Left lobe of liver (tissue), 2 donors: ENCODE measurements at regions not wholly inside any gene's neighbourhood (a gene's known extent, or its start where the extent isn't known, plus 50 kb on each side); places are given as distances from the start of the nearest gene placed in this dataset.
"Not testable (repeated sequence)": the region's sequence is repeated elsewhere in the genome, so short reads cannot be mapped to it uniquely, and the experiment has no call there.

Source experiments
- ATAC-seq: fragments of 200-7000 bp; cut with Tn5 transposase; one replicate; pipeline ENCODE4 v1.9.1; 2020; ENCODE audit warnings: mild to moderate bottlenecking, moderate library complexity
- DNase-seq: peaks from one replicate; pipeline ENCODE4 v3.0.0-alpha.2; 2020; ENCODE audit warnings: low spot score
- donor health status: DM: no; HTN: no; CAD: no; lungs with moderate emphysema.
- donor health status: DM: no; HTN: yes; CAD: no.

DNA sequence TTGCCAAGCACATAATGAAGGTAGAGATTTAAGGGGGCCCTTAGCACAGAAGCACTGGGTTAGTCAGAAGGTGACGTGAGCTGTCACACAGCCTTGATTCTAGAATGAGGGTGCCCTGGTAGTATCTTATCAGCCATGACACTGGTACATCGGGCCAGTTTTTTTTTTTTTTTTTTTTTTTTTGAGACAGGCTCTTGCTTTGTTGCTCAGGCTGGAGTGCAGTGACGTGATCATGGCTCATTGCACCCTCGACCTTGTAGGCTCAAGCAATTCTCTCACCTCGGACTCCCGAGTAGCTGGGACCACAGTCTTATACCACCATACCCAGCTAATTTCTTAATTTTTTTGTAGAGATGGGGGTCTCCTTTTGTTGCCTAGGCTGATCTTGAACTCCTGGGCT lies 872.6 kb upstream of the DEFB115 start:
- not testable (repeated sequence) for DNase-seq, ATAC-seq

GRCh38 chr20:30386099-30386498 lies 871.4 kb upstream of the DEFB115 start:
- not testable (repeated sequence) for DNase-seq, ATAC-seq

DNA sequence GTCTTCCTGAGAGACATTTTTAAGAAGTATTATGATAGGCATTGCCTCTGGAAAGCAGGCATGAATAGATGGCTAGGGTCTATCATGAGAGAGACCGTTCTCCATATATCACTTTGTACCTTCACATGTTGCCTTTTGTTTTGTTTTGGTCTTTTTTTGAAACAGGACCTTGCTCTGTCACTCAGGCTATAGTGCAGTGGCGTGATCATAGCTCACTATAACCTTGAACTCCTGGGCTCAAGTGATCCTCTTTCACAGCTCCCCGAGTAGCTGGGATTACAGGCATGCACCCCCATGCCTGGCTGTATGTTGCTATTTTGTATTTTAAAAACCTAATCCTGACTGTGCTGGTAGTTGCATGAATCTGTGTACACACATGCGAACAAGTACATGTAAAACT lies 869.6 kb upstream of the DEFB115 start:
- ATAC-seq = not testable (repeated sequence)

DNA sequence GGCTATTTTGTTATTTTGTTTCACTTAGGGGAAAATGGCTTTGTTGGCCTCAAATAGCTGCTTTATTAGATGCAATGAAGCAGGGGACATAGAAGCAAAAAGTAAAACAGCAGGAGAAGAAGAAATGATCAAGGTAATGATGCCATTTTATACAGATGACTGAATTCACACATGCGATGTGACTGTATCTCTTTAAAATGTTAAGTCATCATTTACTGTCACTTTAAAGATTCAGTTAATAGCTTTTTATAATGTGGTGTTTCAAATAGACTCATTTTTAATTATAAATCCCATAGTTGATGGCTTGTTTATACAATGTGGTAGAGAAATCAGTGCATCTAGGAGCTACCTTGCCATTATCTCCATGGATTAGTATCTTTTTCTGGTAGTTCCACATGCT lies 863.9 kb upstream of the DEFB115 start:
- DNase-seq, ATAC-seq: not testable (repeated sequence)

More for the DNA sequence above, 869.6 kb upstream of the DEFB115 start:
- DNase-seq = not testable (repeated sequence)

- not testable (repeated sequence) for ATAC-seq, DNase-seq
These were observed 860.4 kb upstream of the DEFB115 start for GRCh38 chr20:30397111-30397510.

DNA sequence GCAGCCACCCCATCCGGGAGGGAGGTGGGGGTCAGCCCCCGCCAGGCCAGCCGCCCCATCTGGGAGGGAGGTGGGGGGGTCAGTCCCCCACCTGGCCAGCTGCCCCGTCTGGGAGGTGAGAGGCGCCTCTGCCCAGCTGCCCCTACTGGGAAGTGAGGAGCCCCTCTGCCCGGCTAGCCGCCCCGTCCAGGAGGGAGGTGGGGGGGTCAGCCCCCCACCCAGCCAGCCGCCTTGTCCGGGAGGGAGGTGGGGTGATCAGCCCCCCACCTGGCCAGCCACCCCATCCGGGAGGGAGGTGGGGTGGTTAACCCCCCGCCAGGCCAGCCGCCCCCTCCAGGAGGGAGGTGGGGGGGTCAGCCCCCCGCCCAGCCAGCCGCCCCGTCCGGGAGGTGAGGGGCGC lies 852.4 kb upstream of the DEFB115 start:
- ATAC-seq, DNase-seq: not testable (repeated sequence)

- ATAC-seq, DNase-seq: not testable (repeated sequence)
These were observed 851.9 kb upstream of the DEFB115 start for GRCh38 chr20:30405585-30405984.

DNA sequence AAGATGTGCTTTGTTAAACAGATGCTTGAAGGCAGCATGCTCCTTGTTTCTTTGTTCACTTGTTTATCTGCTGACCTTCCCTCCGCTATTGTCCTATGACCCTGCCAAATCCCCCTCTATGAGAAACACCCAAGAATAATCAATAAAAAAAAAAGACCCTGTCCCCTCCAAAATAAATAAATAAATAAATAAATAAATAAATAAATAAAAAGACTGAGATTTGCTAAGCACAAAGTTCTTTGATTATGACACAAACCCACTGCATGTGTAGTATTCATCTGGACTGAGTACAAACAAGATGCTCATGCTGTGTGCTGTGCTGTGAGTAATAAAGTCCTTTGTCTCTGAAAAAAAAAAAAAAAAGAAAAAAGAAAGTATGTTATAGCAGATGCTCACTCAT lies 851.1 kb upstream of the DEFB115 start:
- ATAC-seq, DNase-seq: not testable (repeated sequence)

DNA sequence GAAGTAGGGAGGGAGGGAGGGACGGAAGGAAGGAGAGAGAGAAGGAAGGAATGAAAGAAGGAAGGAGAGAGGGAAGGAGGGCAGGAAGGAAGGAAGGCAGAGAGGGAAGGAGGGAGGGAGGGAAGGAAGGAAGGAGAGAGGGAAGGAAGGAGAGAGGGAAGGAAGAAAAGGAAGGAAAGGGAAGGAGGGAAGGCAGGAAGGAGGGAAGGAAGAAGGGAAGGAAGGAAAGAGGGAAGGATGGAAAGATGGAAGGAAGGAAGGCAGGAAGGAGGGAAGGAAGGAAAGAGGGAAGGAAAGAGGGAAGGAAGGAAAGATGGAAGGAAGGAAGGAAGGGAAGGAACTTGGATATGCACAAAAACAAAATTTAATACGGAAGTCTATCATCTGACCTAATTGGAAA lies 844.5 kb upstream of the DEFB115 start:
- DNase-seq = no peak
- no peak for ATAC-seq

DNA sequence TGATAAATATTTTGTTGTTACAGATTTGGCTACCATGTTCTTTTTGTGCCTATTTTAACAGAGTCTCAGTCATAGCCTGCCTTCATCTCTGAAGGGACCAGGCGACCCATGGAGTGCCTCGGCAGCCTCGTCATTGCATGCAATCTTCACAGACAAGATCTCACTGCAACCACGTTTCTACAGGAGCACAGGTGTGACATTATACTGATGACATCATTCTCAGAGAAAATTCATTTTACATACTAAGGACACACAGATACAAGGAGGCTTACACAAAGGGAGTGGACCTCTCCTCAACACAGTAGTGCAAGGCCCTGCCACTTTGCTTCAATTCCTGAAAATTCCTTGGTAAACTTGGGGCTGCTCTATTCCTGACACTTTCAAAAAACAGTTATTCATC lies 840.1 kb upstream of the DEFB115 start:
- not testable (repeated sequence) for ATAC-seq, DNase-seq

GRCh38 chr20:30418378-30418777 lies 839.1 kb upstream of the DEFB115 start:
- not testable (repeated sequence) for DNase-seq, ATAC-seq

GRCh38 chr20:30419466-30419865 lies 838.0 kb upstream of the DEFB115 start:
- DNase-seq = no peak
- ATAC-seq = no peak

GRCh38 chr20:30419871-30420420 lies 837.5 kb upstream of the DEFB115 start:
- not testable (repeated sequence) for DNase-seq, ATAC-seq
